GM19240 (cell line): ENCODE measurements at regions not wholly inside any gene's neighbourhood (a gene's known extent, or its start where the extent isn't known, plus 50 kb on each side); places are given as distances from the start of the nearest gene placed in this dataset.

Experiments used
- DNase-seq: peaks from one replicate; pipeline ENCODE4 v3.0.0; 2011; ENCODE audit warnings: low spot score; ENCODE audit not compliant: insufficient read length

DNA sequence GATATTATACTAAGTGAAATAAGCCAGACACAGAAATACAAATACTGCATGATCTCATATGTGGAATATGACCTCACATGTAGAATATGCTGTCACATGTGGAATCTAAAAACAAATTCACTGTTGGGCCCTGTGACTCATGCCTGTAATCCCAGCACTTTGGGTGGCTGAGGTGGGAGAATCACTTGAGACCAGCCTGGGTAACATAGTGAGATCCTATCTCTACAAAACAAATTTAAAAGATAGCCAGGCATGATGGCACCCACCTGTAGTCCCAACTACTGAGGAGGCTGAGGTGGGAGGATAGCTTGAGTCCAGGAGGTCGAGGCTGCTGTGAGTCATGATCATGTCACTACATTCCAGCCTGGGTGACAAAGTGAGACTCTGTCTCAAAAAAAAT lies 160.3 kb downstream of the PTEN start:
- no peak for DNase-seq

DNA sequence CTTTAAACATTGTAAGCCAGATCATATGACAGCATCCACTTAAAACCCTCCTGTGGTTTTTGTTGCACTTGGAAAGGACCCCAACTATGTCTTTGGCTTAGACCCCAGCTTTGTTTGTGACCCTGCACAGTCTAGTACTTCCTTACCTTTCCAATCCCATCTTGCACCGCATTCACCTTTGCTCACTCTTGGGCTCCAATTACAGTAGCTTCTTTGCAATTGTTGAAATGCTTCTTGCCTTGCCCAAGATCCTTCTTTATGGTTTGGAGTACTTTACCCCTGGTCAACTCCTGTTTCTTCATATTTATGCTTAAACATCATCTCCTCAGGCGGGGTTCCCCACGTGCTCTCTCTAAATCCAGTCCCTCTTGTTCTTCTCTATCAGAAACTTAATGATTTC lies 162.6 kb downstream of the PTEN start:
- DNase-seq, result no peak

DNA sequence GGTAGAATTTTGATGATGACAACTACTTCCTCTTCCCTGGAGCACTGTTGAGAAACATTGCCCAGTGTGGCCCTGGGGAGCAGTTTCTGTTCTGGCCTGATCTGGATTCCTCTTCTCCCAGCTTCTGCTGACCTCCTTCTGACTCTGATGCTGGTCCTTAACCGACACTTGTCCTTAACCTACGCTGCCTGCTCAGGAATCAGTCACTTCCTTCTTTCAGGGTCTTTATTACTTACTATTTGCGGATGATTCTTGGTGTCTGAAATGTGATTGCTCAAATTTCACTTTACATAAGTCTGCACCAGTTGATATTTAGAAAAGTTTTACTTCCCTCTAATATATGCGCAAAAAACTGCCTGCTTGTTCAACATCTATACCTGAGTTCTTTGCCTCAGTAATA lies 164.1 kb downstream of the PTEN start:
- DNase-seq, result no peak

DNA sequence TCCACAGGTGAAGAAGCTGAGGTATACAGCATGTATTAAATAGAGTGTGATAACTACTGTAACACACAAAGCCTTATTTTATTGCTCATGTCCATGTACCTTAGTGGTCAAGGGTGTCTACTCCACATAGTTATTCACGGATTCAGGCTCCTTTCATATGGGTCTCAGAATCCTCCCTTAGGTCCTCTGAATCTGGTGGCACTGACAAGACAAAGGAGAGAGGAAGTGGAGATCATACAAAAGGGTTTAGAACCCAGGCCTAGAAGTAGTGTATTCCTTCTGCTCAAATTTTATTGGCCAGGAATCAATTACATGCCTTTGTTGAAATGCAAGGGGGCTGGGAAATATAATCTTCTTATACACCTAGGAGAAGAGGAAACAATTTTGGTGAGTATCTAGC lies 164.6 kb downstream of the PTEN start:
- DNase-seq, result no peak

DNA sequence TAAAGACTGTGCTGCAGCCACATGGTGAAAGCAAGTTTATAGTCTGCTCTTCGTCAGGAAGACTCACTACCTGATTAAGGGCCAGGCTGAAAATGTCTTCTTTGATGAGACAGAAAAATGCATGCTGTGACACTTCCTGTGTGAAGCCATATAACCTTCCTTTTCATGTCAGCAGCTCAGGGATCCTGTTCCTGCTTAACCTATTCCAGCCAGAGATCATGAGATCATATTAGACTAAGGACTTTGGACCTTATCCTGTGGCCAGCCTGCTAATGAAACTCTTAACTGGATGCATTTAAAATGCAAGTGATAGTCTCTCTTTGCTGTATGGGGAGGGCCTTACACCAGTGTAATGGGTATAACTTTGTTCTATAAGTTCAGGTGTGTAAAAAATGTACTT lies 165.2 kb downstream of the PTEN start:
- DNase-seq, result no peak

DNA sequence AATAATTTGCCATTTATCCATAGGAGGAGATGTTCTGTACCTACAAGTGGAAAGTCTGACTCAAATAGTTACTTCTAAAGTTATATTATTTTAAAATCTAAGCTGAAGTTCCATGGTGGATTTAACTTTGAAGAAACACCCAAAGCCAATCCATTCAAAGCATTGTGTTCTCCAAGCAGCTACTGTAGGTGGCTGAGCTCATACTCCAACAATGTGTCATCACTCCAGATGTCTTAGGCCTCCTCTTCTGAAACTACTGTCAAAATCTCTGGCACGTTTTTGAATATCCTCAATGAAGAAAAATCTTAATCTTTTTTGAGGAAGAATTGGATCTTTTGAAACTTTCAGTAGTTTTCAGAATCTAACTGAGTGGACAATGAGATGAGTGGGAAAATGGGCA lies 169.1 kb downstream of the PTEN start:
- DNase-seq, result no peak

DNA sequence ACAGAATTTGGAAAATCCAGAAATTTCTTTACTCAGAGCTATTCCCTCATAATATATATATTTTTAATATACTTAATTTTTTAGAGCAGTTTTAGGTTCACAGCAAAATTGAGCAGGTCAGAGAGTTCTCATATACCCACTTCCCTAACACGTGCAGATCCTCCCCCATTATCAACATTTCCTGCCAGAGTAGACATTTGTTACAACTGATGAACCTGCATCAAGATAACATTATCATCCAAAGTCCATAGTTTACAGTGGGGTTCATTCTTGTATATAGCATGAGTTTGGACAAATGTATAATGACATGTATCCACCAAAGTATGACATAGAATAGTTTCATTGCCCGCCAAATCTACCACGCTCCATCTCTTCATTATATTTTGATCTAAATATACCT lies 170.0 kb downstream of the PTEN start:
- DNase-seq, result no peak

DNA sequence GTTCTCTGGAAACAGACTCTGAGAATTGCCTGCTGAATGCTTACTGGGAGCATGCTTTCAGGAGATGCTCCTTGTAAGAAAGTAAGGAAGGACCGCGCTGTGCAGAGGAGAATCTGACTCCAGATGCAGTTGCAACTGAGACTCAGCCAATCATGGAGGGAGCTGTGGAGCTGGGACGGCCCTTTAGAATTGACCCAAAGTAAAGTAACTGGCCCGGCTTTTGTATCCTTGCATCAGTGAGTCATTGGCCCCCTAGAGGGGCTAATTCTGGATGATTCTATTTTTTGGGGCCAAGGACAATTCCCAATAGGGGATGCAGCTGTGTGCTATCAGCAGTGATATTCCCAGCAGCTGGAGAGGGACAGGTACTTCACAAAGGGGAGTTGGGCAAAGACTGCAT lies 170.4 kb downstream of the PTEN start:
- DNase-seq, result no peak

DNA sequence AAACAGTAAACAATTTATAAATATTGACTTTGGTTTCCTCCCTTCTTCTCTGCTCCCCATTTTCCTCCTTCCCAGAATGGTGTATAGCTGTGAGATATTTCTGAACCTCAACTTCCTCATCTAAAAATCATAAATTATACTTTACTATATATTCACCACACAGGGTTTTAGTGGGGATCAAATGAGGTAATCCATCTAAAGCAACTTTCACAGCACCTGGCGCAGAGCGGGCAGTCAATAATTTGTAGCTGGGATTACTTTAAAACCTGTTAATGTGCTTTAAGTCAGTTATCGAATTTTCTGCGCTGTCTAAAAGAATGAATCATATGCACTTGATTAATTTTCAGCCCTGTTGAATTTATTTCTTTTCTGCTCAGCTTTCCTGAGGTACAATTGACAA lies 172.7 kb downstream of the PTEN start:
- DNase-seq, result no peak

DNA sequence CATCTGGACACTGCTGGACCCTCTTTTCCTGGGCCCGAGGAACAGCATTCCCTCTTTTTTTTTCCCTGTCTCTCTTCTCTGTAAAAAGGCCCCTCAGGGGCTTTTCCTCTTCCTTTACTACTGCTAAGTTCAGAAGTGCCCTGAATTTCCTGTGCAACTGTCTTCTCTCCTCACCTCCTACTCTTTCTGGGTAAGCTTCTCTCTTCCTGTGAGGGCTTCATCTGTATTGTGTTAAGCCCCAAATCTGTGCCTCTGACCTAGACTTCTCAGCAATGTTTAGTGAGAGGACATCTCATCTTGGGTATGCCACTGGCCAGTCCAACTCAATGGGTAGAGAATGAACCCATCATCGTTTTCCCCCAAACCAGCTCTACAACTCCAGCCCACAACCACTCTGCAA lies 174.2 kb downstream of the PTEN start:
- DNase-seq, result no peak

DNA sequence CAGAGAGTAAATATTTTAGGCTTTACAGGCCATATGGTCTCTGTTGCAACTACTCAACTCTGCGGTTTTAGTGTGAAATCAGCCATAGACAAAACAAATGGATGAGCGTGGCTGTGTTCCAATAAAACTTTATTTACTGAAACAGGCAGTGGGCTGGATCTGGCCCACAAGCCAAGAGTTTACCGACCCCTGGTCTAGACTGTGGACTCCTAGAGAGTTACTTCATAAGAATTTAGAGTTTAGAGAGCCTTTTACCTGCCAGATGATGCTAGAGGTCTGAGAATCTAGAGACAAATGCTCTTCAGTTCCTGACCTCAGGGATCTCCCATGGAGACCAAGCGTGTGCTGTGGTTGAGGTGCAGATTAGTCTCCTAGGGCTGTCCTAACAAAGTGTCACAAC lies 174.8 kb downstream of the PTEN start:
- no peak for DNase-seq

DNA sequence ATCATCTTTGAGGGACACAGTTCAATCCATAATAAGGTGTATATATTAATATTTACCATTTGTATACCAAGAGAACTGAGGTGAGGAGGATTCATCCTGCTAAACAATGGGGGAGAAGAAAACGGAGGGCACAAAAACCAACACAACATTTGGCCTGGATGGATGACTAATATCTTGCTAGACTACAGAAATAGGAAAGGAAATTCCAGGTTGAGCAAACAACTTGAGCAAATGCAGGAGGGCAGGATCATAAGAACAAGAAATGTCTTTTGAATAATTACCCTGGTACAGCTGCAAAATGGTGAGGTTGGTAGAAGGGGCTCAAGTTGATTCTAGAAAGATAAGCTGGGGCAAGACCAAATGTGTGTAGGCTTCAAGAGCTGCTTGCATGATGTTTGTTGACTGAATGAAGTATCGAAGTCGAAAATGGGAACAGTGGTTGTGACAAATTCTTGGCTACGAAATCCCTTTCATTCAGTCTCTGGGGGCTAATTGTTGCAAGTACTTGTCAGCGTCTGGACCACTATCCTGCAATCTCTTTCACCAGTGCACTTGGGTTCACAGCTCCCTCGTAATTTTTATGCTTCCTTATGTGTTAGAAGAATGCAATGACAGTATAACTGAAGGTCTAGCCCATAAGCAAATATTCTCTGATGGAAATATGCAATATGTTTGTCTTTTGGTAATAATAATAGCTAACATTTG lies 176.2 kb downstream of the PTEN start:
- no peak for DNase-seq

DNA sequence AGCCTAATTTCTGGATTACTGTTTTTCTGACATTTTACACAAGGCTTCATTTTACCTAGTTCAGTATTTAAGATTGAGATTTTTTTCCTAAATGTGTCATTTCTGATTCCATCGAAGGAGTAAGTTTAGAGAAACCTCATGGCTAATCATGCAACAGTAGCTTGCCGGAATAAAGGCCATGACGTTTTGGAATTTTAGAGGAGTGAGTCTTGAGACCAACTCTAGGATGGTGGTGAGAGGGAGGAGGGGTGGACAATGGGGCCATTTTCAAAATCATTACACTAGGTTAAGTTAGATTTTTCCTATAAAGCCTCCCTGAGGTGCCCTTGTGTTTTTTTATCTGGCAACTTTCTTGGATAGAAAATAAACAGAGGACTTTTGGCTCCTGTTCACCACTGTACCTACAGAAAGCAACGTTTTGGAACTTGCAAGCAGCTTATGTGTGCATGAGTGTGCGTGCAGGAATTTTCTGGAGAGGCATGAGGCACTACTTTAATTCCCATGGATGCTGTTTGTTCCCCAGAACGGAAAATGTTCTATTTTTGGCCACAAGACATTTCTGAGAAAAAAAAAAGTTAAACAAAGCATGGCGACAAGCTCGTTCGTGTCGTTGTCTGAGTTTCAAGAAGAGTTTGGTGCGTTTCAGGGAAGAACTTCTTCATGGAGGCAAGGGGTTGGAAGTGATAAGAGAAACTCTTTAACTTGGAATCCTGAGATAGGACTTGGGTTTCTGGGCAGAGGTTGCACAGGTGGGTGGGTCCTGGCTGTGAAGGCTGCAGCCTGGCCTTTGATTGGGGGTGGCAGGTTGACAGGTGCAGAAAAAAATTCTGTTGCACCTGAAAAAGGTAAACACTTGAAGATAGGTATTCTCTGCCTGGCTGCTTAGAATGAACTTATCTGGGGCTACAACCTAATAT lies 178.1 kb downstream of the PTEN start:
- no peak for DNase-seq

DNA sequence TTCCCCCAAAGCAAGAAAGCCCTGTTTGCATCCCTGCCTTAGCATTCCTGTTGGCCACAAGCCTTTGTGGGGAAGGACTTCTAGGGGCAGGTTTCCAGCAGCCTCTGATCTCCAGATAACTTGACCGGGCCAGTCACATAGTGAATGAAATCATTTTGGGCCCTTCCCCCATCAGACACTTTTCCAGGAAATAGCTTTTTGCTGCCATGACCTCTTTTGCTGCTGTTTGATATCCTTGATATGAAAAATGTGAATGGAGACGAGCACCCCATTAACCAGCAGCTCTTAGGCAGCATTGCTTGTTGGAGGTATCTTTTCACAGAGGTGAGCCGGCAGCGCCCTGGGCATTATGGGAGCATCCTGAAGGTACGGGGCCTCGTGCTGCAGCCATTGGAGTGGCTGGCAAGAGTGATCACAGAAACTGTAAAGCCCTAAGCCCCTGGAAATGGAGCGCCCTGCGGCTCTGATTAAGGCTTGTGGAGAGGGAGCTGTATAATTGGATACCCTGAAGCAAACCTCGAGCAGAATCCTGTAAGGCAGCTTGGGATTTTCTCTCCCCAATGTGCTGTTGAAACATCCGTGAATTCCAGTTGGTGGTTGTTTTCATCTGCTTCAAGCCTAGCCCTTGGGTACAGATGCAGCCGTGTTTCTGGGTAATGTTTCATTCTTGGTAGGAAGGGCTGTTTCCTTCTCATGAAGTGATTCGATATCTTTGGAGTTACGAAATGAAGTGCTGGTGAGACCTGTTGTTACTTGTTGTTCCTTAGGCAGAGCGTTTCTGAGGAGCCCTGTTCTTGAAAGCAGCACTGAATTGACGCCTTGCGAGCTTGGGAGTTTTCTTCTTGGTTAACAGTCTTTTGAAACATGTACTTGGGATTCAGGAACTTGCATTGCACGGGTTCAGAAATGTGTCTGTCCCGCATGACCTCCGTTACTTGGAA lies 179.0 kb downstream of the PTEN start:
- no peak for DNase-seq

DNA sequence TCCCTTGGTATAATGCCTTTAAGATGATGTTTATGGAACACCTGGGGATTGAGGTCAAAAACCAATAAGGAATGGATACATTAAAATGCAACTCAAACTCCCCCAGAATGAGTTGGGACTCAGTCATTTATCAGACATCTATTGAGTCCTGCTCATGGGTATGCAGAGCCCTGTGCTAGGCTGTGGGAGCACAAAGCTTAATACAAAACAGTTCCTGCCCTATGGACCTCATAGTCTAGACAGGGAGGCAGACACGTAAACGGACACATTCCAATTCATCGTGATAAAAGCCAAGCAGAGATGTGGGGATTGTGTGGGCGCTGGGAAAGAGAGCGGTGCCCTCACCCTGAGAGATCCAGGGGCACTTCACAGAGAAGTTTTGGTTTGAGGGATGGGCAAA lies 181.7 kb downstream of the PTEN start:
- no peak for DNase-seq

DNA sequence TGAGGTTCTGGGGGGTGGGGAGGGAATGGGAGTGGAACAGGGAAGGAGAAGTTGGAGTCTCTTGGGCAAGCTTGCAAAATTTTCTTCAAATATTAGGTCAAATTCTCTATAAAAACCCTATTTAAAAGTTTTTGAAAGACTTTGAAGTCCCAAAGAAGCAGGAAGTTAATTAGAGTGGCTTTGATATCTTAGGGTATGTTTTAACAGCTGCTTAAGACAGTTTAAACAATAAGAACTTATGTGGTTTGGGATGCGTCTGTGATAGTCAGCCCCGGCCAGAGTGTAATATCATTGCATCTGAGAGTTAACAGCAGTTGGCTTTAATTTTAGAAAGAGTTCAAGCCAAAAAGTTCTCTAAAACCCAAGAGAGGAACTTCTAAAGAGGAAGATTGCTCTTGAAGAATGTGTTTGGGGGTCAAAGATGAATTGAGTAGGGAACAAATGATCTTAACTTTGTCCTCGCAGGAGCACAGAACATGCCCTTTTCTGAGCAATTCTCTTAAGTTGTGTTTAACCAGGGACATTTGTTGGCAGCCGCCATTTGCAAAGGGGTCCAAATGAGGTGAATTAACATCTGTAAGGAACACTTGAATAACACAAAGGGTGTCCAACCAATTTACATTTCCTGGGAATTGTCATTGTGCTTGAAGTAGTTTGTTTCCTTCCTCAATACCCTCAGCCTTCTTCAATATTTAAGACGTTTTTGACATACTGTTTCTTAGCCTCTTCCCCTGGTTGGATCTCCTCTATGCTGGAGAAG lies 182.4 kb downstream of the PTEN start:
- DNase-seq, result no peak

DNA sequence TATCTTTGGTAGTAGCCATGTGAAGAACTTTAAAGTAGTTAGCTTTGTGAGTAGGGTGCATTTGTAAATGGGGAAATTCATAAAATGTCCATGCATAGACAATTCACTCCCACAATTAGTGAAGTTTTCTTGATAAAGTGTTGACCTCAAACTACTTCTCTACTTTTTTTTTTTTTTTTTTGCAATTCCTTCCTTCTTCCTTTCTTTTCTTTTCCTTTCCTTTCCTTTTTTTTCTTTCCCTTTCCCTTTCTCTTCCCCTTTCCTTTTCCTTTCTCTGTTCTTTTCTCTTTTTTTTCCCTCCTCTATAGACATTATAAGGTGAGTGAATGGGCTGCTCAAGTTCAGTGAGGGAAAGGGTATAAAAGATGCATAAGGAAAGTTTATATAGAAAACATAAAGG lies 184.2 kb downstream of the PTEN start:
- DNase-seq, result no peak

DNA sequence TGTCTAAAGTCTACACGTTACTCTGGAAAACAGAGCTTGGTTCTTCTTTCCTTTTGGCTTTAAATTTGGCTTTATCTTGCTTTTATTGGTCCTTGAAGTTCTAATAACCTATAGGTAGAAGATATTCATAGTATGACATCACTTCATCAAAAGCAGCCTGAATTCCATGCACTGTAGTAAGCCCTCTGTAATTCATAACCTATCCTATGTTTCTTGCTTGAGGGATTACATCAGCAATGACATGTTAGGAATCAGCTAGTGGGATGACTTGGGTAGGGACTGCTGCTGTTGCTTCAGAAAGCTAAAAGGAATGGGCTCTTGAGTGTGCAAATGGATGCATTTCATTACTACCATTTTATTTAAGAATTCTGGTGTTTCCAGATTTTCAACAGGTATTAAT lies 184.9 kb downstream of the PTEN start:
- no peak for DNase-seq

DNA sequence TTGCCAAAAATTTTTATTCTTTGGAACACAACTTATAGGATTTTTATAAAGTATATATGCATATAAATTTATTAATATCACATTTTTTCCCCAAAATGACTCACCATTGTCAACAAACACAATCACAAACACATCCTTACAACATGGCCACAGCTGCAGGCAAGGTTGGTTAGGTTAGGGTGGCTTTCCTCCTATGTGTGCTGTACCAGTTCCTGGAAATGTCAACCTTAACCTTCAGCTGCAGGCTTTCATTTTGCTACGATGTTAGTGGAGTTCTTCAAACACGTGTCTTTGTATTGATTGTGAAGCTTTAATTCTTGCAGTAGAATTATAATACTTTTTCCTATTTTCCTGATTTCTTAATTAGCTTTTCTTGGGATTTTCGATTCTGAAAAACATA lies 185.8 kb downstream of the PTEN start:
- no peak for DNase-seq

DNA sequence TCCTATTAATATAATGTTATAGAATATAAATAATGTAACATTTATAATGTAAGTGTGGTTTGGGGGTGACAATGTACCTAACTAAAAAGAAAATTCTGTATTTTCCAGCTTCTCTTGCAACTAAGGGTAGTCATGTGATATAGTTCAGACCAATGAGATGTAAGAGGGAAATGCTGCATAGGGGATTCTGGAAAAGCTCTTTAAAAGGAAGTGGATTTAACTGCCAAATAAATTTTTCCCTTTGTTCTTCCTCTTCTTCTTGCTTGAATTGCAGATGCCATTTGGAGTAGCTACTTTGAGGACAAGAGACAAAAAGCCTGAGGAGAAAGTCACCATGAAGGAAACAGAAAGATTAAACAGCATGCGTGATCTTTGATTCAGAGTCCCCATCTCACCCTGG lies 194.3 kb downstream of the PTEN start:
- no peak for DNase-seq

DNA sequence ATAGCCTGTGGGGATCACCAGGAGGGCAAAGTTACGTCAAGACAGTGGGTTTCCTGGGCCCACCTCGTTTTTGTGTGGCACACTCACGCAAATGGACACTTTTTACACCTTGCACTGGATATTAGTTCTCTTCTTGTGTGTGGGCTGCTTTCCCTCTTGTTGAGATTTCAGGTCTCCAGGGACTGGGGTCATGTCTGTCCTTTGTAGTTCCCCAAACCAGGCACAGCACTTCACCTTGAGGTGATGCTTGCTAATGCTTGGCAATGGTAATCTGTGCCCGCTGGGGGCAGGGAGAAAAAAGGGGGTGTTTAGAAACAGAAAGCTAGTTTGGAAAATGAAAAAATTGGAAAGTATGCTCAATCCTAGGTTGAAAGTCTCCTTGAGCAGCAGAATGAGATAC lies 195.3 kb downstream of the PTEN start:
- DNase-seq, result no peak
